SK-MEL-5 (cell line): ENCODE measurements at regions not wholly inside any gene's neighbourhood (a gene's known extent, or its start where the extent isn't known, plus 50 kb on each side); places are given as distances from the start of the nearest gene placed in this dataset.

Experiments
- DNase-seq: peaks from one replicate; pipeline ENCODE4 v3.0.0-alpha.2; 2016; ENCODE audit warnings: low read depth, low spot score
- in situ Hi-C: cut with HindIII; loops from 2 replicates; pipeline ENCODE4 v1.10.0; 2016; ENCODE audit warnings: low sequenced_read_pairs, high pct_unique_total_duplicates, low pct_unique_long_range_greater_than_20kb

- in situ Hi-C loops, result loop anchor here (25.0 kb wide), 1 partner anchor 204 kb away; no protein-coding TSS in a partner anchor
- DNase-seq, result no peak
Measured at GRCh38 chr2:12941203-12941602, 224.5 kb downstream of the TRIB2 start.

DNA sequence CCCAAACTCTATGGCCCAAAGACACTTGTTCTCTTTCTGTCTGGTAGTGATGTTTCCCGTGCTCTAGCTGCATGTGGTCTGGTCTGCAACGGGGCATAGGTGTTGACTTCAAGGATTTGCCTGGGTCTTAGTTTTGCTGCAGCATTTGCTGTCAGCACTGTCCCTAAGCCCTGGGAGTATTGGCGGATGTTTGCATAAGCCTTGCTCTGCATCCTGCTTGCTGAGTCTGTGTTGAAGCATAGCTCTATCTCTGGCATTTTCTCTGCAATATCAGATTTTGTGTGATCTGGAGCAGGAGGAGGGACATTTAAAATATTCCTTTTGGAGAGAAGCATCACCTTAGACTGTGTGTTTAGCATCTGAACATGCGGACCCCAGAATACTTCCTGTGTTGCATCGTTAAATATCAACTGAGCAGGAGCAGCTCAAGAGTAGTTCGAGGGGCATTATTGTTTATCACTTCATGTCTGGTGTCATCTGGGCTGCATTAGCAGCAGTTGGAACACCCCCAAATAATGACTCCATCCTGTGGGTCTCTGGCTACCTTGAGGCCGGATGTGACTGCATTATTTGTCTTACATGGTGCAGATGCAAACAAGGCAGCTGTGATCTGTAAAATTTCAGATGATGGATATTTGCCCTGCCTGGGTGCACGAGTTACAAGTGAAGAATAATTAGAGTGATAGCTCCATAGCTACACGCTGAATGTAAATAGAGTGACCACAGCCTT, 231.7 kb downstream of the TRIB2 start:
- in situ Hi-C loops, result loop anchor here (25.0 kb wide), 1 partner anchor 211 kb away; no protein-coding TSS in a partner anchor
- DNase-seq, result no peak

DNA sequence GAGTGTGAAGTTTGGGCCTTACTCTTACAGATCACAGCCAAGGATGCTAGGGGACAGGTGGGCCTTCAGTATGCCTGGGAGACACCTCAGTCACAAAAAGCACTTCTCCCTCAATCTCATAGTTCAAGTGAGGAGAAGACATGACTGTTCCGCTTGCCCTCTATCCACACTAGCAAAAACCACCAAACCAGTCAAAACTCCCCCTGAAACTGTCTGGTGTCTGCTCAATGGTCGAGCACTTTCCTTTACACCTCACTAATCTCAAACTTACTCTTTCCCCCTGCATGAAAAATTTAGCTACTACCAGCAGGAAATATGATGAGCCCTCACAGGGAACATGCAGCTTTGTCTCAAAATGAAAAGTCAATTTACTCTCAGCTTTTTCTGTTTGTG, 232.2 kb downstream of the TRIB2 start:
- no peak for DNase-seq
- in situ Hi-C loops, result loop anchor here (25.0 kb wide), 1 partner anchor 212 kb away; no protein-coding TSS in a partner anchor

GRCh38 chr2:12949406-12949805, 232.7 kb downstream of the TRIB2 start:
- in situ Hi-C loops, result loop anchor here (25.0 kb wide), 1 partner anchor 212 kb away; no protein-coding TSS in a partner anchor

GRCh38 chr2:12950174-12950573, 233.4 kb downstream of the TRIB2 start:
- no peak for DNase-seq
- in situ Hi-C loops, result no loop called here

More at GRCh38 chr2:12949406-12949805, 232.7 kb downstream of the TRIB2 start:
- DNase-seq, result no peak

- peak; percentile 51 for DNase-seq
- in situ Hi-C loops, result no loop called here
Measured at GRCh38 chr2:12950957-12951656, 234.4 kb downstream of the TRIB2 start.

GRCh38 chr2:12951657-12951973, 234.9 kb downstream of the TRIB2 start:
- peak; percentile 18 for DNase-seq

DNA sequence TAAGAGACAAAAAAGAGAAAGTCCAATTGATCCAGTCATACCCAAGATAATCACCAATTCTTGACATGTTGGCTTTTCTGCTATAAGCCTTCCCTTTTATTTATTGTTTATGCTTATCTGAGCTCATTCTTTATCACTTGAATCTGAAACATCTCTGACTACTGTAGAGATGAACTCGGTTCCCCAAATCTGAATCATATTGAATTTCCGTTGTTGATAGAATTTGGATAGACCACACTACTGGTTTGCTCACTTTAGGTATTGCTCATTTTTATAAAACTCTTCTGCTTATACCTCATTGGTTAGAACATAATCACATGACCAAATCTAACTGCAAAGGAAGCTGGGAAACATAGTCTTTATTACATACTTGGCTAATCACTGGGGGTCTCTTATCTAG, 236.9 kb downstream of the TRIB2 start:
- no peak for DNase-seq
- in situ Hi-C loops, result no loop called here

More at GRCh38 chr2:12951657-12951973, 234.9 kb downstream of the TRIB2 start:
- in situ Hi-C loops, result no loop called here

DNA sequence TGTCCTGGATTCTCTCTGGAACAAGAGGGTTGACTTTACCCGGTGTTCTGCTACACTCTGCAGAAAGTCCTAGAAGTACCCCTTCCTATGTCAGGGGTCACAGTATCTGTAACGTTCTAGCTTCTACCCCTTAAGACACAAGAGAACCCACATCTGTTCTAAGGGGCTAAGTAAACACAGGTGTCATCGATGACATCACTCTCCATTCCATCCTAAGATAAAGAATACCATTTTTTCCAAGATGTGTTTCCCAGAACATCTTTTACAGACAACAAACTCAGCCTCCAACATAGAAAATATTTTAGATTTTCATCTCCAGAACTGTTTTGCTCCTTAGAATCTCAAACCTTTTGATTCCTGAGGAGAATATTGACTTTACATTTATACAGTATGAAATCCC, 239.1 kb downstream of the TRIB2 start:
- in situ Hi-C loops, result no loop called here
- no peak for DNase-seq

- in situ Hi-C loops, result no loop called here
- DNase-seq, result peak; percentile 99
Measured at GRCh38 chr2:12957251-12957650, 240.5 kb downstream of the TRIB2 start.

GRCh38 chr2:12959935-12960334, 243.2 kb downstream of the TRIB2 start:
- DNase-seq, result no peak
- in situ Hi-C loops, result no loop called here

- DNase-seq, result no peak
- in situ Hi-C loops, result no loop called here
Measured at GRCh38 chr2:12960671-12961070, 243.9 kb downstream of the TRIB2 start.

DNA sequence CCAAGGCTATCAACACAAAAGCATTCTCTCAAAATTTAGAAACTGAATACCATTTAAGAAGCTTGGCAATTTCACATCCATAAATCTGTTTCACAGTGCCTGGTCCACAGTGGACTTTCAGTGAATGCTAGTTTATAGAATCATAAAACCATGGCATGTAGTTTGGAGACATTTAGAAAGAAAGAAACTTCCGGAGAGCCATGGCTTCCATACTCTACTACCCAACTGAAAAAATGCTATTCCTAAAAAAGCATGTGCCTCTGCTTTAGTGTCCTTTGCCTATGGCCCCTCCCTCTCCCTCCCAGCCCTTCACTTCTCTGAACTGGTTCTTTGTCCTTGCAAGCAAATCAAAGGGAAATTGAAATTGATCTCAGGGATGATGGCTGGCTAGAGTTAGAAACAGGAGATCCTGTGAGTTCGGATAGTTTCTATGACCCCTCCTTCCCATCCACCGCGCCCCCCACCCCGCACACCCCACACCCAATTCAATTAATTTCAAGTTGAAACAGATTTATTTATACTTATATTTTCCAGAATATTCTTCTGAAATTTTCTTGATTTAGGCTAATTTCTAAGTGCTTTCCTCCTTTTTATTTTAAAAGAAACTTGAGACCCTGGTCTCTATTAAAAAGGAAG, 248.3 kb downstream of the TRIB2 start:
- in situ Hi-C loops, result no loop called here
- peak; percentile 97 for DNase-seq

- DNase-seq, result peak; percentile 93
Measured at GRCh38 chr2:12965540-12966269, 249.0 kb downstream of the TRIB2 start.

GRCh38 chr2:12967804-12968203, 251.1 kb downstream of the TRIB2 start:
- in situ Hi-C loops, result no loop called here

More at GRCh38 chr2:12965540-12966269, 249.0 kb downstream of the TRIB2 start:
- in situ Hi-C loops, result no loop called here

DNA sequence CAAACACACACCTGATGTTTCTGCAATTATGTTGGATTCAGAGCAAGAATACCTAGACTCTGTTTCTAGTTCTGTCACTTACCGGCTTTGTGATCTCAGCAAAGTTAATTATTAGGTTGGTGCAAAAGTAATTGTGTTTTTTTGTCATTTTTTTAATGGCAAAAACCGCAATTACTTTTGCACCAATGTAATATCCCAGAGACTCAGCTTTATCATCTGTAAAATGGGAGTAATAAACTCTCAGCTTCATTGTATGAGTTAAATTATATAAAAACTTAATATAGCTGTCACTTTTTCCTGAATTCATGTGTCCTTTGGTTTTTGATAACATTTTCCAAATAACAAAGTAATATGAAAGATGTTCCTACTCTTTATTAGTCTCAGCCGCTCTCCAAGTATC, 251.7 kb downstream of the TRIB2 start:
- in situ Hi-C loops, result no loop called here
- DNase-seq, result no peak

More at GRCh38 chr2:12967804-12968203, 251.1 kb downstream of the TRIB2 start:
- DNase-seq, result no peak

DNA sequence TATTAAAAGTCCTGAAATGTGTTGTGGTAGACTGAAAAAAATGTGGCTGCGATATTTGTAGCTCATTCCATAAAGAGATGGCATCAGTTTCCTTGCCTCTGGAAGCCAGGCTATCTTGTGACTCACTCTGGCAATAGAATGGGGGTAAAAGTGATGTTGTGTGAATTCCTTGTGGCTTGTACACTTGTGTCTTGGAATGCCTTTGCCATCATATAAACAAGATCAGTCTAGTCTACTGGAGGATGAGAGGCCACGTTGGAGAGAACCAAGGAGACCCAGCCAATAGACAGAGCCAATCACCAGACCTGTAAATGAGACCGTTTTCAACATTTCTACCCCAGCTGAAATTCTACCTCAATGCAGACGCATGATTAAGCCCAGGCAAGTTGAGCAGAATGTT, 254.1 kb downstream of the TRIB2 start:
- in situ Hi-C loops, result no loop called here
- no peak for DNase-seq
